GM21529 (cell line): ENCODE measurements at regions not wholly inside any gene's neighbourhood (a gene's known extent, or its start where the extent isn't known, plus 50 kb on each side); places are given as distances from the start of the nearest gene placed in this dataset.

ENCODE experiments used
- ATAC-seq: cut with Tn5 transposase; IDR thresholded peaks from one replicate; pipeline ENCODE4 v1.9.1; 2021; ENCODE audit not compliant: unreplicated experiment

DNA sequence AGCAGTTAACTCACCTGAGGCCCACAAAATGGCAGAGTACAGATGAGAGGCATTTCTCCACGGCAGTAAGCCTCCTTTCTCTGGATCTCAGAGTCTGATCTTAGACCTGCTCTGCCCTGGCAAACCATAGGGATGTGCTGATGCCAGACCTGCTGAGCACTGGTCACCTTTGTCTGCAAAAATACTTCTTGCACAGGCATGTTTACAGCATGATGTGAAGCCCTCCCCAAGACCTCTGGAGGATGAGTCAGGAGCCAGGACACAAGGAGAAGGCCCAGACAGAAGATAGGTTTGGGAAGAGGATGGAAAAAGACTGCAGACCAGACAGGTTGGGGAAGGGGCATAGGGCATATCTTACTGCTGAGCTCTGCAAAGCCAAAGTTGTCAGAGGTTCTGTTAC lies 426.6 kb downstream of the PMP22 start:
- ATAC-seq = no peak

GRCh38 chr17:14833201-14833785 lies 431.8 kb downstream of the PMP22 start:
- no peak for ATAC-seq

GRCh38 chr17:14831491-14831890 lies 433.6 kb downstream of the PMP22 start:
- no peak for ATAC-seq

DNA sequence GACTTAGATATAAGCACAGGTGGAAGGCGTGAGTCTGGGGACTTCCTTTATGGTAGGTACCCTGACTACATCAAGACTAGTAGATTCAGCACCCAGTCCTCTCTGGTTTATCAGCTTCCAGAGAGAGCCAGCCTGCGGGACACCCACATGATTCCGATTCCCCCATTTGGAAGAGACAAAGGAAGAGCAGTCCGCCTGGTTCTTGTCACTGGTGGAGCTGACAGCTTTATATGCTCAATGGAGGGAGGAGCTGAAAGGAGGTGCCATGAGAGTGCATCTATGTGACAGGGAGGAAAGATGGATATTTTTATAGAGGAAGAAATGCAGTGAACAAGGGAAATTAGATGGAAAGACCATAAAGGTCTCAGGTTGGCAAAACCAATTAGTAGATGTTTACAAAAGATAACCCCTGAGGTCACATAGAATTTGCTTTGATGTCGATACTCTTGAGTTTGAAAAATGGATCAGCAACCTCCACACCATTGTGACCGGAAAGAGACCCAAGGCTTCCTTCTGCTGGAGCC lies 437.7 kb downstream of the PMP22 start:
- ATAC-seq = no peak

- ATAC-seq = no peak
Measured at GRCh38 chr17:14826358-14826757, 438.8 kb downstream of the PMP22 start.

GRCh38 chr17:14818469-14818868 lies 446.7 kb downstream of the PMP22 start:
- no peak for ATAC-seq

DNA sequence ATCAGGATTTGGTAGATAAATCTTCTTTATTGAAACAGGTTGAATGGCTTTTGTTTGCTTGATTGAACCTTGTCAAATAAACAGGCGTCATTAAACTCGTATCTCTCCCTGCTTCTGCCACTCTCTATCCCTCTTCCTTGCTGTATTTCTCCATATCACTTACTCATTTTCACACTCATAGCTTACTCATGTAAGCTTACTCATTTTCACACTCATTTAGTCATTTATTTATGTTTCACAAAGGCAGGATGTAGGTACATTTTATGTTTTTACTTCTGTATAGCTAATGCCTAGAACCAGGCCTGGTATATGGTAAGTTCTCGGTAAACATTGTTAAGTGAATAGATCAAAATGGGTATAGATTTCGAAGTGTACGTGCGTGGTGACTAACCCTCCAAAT lies 450.0 kb downstream of the PMP22 start:
- ATAC-seq = no peak

DNA sequence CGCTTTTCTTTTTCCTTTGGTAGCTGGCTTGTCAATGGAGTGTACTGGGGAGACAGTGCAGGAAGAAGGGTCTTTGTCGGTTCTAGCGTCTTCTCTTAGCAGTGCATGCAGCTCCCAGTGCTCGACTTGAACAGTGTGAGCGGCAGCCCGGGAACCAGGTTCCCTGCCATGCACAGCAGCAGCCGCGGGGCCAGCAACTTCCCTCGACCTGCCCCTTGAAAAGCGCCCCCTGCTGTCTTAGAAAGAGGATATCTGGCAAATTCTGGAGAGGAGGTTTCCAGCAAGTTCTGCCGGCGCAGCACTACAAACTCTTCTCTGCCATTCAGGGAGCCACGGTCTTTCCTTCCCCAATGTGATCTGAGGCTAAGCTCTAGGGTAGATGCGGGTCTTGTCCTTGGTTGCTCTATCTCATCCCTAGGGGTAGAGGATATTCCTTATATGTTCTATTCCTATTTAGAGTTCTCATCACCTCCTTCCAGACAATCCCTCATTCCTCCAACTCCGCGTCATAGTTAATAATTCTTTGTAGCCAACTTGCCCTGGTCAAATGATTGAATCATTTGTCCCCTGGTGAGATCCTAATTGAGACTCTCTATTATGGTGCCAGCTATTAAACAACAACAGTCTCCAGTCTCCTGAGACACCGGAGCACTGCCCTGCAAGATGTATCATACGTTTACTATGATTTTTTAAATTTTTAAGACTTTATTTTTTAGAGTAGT lies 451.3 kb downstream of the PMP22 start:
- no peak for ATAC-seq

- ATAC-seq = no peak
Measured at GRCh38 chr17:14808425-14808824, 456.7 kb downstream of the PMP22 start.

DNA sequence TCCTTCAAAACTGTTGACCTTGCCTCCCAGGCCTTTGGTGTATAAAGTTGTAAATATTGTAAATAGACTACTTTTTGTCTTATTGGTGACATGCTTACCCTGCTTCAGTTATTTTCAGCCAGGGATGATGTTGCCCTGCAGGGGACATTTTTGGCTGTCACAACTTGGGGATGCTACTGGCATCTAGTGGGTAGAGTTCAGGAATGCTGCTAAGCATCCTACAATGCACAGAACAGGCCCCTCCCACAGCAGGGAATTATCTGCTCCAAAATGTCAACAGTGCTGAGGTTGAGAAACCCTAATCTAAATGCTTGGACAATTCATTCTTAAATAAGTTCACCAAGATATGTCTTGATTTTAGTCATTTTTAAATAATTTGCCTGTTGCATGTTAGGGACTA lies 459.8 kb downstream of the PMP22 start:
- ATAC-seq = no peak

GRCh38 chr17:14803826-14804225 lies 461.3 kb downstream of the PMP22 start:
- no peak for ATAC-seq

- ATAC-seq = no peak
Measured at GRCh38 chr17:14797801-14798200, 467.3 kb downstream of the PMP22 start.

DNA sequence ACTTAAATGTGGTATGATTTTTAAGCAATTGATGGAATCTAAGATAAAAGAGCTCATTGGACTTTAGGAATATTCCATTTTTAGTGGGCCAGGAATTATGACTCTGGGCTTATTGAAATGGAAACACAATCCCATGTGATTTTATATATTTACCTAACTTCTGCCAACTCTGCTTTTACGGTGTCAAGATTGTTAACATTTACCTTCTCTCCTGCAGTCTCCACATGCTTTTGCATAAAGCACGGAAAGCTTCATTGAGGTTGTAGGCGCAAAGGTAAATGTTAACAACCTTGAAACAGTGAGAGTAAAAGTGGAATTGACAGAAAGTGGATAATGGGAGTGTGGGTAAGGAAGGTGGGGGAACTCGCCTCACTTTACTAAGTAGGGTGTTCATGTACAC lies 468.1 kb downstream of the PMP22 start:
- ATAC-seq = no peak

DNA sequence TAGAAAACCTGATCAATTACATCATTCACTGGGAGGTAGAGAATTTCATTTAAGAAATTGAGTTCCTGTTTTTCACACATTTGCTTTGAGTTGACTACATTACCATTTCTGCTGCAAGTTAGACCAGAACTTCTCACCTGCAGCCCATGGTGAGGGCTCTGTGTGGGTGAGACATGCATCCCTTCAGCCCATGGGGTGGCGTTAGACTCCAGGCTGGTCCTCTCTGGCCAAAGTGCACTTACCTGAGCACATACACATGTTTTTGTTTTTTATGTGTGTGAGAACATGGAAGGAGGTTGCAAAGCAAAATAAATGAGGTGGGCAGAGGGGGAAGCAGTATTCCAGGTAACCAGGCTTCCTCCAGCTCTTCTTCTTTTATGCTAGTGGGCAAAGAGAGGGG lies 470.2 kb downstream of the PMP22 start:
- ATAC-seq = no peak

DNA sequence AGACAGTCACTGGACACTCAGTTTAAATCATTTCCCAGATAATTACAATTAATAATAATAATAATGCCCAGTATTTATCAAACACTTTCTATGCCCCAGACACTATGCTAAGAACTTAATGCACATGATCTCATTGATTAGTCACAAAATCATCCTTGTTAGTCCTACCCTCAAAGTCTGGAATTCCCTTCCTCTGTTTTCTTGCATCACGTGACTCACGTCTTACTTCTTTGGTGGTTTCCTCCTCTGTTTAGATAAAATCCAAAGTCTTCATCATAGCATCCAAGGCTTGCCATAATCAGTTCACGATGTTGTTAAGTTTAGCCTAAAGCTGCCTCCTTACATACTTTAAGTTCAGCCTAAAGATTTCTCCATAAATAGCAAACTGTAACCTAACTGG lies 471.9 kb downstream of the PMP22 start:
- ATAC-seq = no peak

DNA sequence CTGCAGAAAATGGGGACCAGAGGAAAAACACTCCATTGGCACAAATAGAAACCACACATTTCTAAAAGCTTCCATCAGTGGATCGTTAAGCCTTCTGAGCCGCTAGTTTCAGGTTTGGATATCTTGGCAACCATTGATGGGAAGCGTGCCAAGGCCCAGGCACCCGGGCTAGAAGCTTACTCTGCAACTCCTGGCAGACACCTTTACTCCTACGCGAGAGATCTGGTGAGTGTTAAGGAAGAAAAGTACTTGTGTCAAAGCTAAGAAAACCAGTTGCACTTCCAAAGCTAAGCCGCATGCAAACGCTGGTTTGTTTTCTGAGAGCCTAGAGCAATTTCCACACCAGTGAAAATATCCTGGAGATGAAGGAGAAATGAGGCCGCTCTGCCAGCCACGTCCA lies 472.4 kb downstream of the PMP22 start:
- ATAC-seq = no peak

GRCh38 chr17:14791221-14791620 lies 473.9 kb downstream of the PMP22 start:
- ATAC-seq = no peak

GRCh38 chr17:14790521-14790920 lies 474.6 kb downstream of the PMP22 start:
- peak; percentile 58 for ATAC-seq

GRCh38 chr17:14784997-14785696 lies 480.0 kb downstream of the PMP22 start:
- peak; percentile 83 for ATAC-seq

DNA sequence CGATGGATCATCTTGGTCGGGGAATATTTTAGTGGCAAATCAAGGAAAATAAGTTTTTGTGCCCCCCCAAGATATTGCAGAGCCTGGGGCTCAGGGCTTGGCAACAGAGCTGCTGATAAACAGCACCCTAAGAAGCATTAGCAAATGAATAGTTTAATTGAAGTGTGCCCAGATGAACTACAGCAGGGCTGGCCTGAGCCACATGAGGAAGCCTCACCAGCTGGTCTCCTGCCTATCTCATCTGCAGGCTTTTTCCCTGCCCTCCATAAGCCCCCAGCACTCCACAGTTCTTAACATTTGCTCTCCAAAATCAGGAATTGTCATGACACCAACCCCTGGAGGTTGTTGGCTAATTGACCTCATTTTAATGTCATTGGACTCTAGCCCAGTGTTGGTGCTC lies 480.2 kb downstream of the HS3ST3B1 start:
- ATAC-seq = no peak

DNA sequence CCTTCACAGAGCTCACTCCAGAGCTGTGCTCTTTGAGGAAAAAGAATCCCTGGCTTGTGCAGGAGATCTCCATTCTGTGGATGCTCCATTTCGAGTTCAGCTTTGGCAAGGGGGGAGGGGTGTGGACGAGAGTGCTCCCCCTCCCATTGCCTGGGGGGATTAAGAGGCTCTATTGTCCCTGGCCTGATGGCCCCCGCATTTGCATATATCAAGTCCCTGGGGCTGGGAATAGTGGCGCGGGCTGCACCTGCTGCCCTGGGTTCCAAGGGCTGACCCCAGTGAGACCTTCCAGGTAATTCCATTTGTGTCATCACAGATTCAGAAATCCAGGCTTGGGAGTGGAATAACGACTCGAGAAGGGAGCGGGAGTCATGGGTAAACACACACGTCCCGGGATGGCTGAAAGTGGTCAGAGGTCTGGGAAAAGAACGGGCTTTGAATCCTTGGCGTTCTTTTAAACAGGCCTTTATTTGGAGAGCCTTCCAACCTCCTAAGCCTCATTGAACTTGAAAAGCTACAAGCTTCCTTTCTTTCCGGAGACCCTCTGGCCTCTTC lies 479.3 kb downstream of the HS3ST3B1 start:
- no peak for ATAC-seq

GRCh38 chr17:14779241-14779640 lies 478.4 kb downstream of the HS3ST3B1 start:
- no peak for ATAC-seq
